ENCODE measurements at regions not wholly inside any gene's neighbourhood (a gene's known extent, or its start where the extent isn't known, plus 50 kb on each side); places are given as distances from the start of the nearest gene placed in this dataset.

GRCh38 chr5:73365990-73366667, 82.4 kb downstream of the FOXD1 start:
- peaks cover 7% of the 10 kb centered on the region for H3K9me3 Mint-ChIP-seq
- H3K4me3 Mint-ChIP-seq = no peak overlapping the region
- no peak overlapping the region for H3K27ac Mint-ChIP-seq
- no peaks in the 10 kb centered on the region for H3K36me3 Mint-ChIP-seq (ENCODE audit: low read depth)
- TF ChIP-seq CTCF (IDR thresholded peaks at IDR 0.05; ENCODE audit: unreplicated experiment in 3 of 3) = no peak
- peaks cover 14% of the 10 kb centered on the region for H3K27me3 Mint-ChIP-seq (ENCODE audit: low read depth)
- H3K4me1 Mint-ChIP-seq = peaks cover 2% of the 10 kb centered on the region

- no peaks in the 10 kb centered on the region for H3K4me1 Mint-ChIP-seq
- peaks cover 14% of the 10 kb centered on the region for H3K27me3 Mint-ChIP-seq (ENCODE audit: low read depth)
These were observed 83.2 kb downstream of the FOXD1 start for GRCh38 chr5:73365301-73365853.

GRCh38 chr5:73363911-73364730, 84.5 kb downstream of the FOXD1 start:
- Mint-ChIP-seq H3K36me3 (ENCODE audit: low read depth) (no peaks in the 10 kb centered on the region), H3K4me3 (no peak overlapping the region), H3K4me1 (no peaks in the 10 kb centered on the region), H3K27me3 (ENCODE audit: low read depth) (peaks cover 10% of the 10 kb centered on the region), H3K27ac (no peak overlapping the region), H3K9me3 (peaks cover 7% of the 10 kb centered on the region)
- TF ChIP-seq CTCF (IDR thresholded peaks at IDR 0.05; ENCODE audit: unreplicated experiment in 3 of 3) = no peak

More at GRCh38 chr5:73365301-73365853, 83.2 kb downstream of the FOXD1 start:
- Mint-ChIP-seq H3K27ac (no peak overlapping the region), H3K4me3 (no peak overlapping the region), H3K9me3 (peaks cover 7% of the 10 kb centered on the region), H3K36me3 (ENCODE audit: low read depth) (no peaks in the 10 kb centered on the region)
- TF ChIP-seq CTCF (IDR thresholded peaks at IDR 0.05; ENCODE audit: unreplicated experiment in 3 of 3) = no peak

- H3K27ac Mint-ChIP-seq = no peak overlapping the region
- H3K27me3 Mint-ChIP-seq (ENCODE audit: low read depth) = peaks cover 17% of the 10 kb centered on the region
- H3K9me3 Mint-ChIP-seq = peaks cover 7% of the 10 kb centered on the region
- no peaks in the 10 kb centered on the region for H3K36me3 Mint-ChIP-seq (ENCODE audit: low read depth)
- no peak overlapping the region for H3K4me3 Mint-ChIP-seq
- TF ChIP-seq CTCF (IDR thresholded peaks at IDR 0.05; ENCODE audit: unreplicated experiment in 3 of 3) = no peak
- H3K4me1 Mint-ChIP-seq = no peaks in the 10 kb centered on the region
These were observed 89.2 kb downstream of the FOXD1 start for GRCh38 chr5:73359395-73359794.

GRCh38 chr5:73358366-73358765, 90.2 kb downstream of the FOXD1 start:
- Mint-ChIP-seq H3K36me3 (ENCODE audit: low read depth) (no peaks in the 10 kb centered on the region), H3K27ac (no peak overlapping the region), H3K4me1 (no peaks in the 10 kb centered on the region), H3K9me3 (peaks cover 7% of the 10 kb centered on the region), H3K4me3 (no peak overlapping the region), H3K27me3 (ENCODE audit: low read depth) (peaks cover 12% of the 10 kb centered on the region)
- TF ChIP-seq CTCF (IDR thresholded peaks at IDR 0.05; ENCODE audit: unreplicated experiment in 3 of 3) = no peak

All from nephron (organoid).